Activated B cell treated with CpG ODN at 0.5 μM for 24 hours (primary cell): ENCODE measurements at regions not wholly inside any gene's neighbourhood (a gene's known extent, or its start where the extent isn't known, plus 50 kb on each side); places are given as distances from the start of the nearest gene placed in this dataset.
"Not testable (repeated sequence)": the region's sequence is repeated elsewhere in the genome, so short reads cannot be mapped to it uniquely, and the experiment has no call there.

ENCODE experiments used
- ATAC-seq: fragments of 200-7000 bp; cut with Tn5 transposase; one replicate; pipeline ENCODE4 v1.10.0; 2021; ENCODE audit warnings: low read depth, mild to moderate bottlenecking, moderate library complexity
- CTCF ChIA-PET: fragments of 350-600 bp; sonication (Branson Sonifier 250); formaldehyde crosslinking; loops from one replicate; lab custom pipeline; 2021; ENCODE audit warnings: antibody characterized with exemption; lab: Charles Lee
- POLR2A ChIA-PET: fragments of 350-600 bp; sonication (Branson Sonifier 250); formaldehyde crosslinking; loops from one replicate; lab custom pipeline; 2021; ENCODE audit warnings: antibody characterized with exemption; lab: Charles Lee
- DNase-seq: peaks from one replicate; pipeline ENCODE4 v3.0.0; 2022
- H3K27ac Mint-ChIP-seq: one replicate; pipeline ENCODE4 v1.8.0; 2020; ENCODE audit warnings: mixed read lengths
- H3K27me3 Mint-ChIP-seq: one replicate; pipeline ENCODE4 v1.8.0; 2021; ENCODE audit warnings: mixed read lengths
- H3K36me3 Mint-ChIP-seq: one replicate; pipeline ENCODE4 v1.8.0; 2021; ENCODE audit warnings: low read depth, mixed read lengths
- H3K4me1 Mint-ChIP-seq: one replicate; pipeline ENCODE4 v1.8.0; 2021; ENCODE audit warnings: mixed read lengths
- H3K4me3 Mint-ChIP-seq: one replicate; pipeline ENCODE4 v1.8.0; 2020; ENCODE audit warnings: mild to moderate bottlenecking, mixed read lengths
- H3K9me3 Mint-ChIP-seq: one replicate; pipeline ENCODE4 v1.8.0; 2020; ENCODE audit warnings: mixed read lengths
- CTCF ChIP-seq: fragments of 200-600 bp; IDR thresholded peaks from one replicate; pipeline ENCODE4 v1.8.0; 2022; ENCODE audit warnings: antibody characterized with exemption, mild to moderate bottlenecking
- intact Hi-C: fragments of 100-400 bp; cut with micrococcal nuclease; formaldehyde crosslinking; loops from one replicate; pipeline ENCODE4 v1.15.1; 2024

DNA sequence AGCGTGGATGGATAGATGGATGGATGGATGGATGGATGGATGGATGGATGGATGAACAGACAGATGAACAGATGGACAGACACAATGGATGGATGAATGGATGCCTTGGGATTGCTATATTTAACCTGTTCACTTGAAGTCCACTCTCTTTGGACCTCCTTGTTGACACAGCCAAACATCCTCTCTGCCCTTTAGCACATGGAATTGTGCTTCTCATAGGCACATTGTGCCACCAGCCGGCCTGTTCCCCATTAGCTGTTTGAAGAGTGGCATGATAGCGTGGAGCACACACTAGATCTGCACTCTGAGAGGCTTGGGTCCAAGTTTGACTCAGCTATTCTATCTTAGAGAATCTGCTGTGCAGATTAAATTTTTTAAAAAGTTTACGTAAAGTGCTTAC, 56.9 kb upstream of the GSC start:
- intact Hi-C loops: no loop called here
- H3K9me3 Mint-ChIP-seq: no peaks in the 10 kb centered on the region
- ATAC-seq (no peak), DNase-seq (no peak)
- H3K4me1 Mint-ChIP-seq: no peaks in the 10 kb centered on the region
- no peak overlapping the region for H3K4me3 Mint-ChIP-seq
- H3K36me3 Mint-ChIP-seq: no peaks in the 10 kb centered on the region
- POLR2A ChIA-PET: no interaction called here
- no peak for TF ChIP-seq CTCF
- H3K27ac Mint-ChIP-seq: no peak overlapping the region
- H3K27me3 Mint-ChIP-seq: peaks cover 1% of the 10 kb centered on the region
- CTCF ChIA-PET: no interaction called here

DNA sequence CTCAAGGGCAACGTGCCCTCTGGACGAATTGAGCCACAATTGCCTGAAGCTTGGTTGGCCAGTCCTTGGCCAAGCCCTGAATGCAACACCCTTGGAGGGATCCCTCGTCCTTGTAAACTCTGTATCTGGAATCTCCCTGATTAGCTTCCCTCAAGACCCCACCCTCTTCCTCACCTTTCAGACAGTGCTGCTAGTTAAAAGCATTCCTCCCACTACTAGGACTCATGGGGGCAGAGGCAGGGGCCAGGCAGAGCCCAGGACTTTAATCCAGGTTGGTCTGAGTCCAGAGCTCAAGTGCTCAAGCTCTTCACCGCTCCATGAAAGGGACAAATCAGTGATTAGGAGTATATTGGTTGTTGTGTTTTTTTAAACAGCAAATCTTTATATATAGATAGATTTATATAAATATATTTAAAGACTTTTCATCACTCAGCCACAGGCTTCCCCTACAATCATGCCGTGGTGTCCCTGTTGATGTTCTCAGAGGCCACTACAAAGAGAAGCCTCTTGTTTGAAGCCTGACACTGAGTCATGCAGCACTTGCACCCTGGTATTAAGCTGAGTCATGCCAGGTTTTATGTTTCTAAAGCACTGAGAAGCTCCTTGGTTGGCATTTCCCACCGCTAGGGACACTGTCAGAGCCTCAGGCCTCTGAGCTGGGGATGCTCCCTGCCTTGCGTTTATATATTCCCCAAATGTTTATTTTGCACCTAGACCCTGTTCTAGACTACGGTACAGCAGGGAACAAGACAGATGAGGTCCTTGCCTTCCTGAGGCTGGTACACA, 53.8 kb upstream of the GSC start:
- H3K4me1 Mint-ChIP-seq: no peaks in the 10 kb centered on the region
- no peaks in the 10 kb centered on the region for H3K9me3 Mint-ChIP-seq
- intact Hi-C loops: no loop called here
- ChIA-PET POLR2A (no interaction called here), CTCF (no interaction called here)
- no peak overlapping the region for H3K4me3 Mint-ChIP-seq
- no peak overlapping the region for H3K27ac Mint-ChIP-seq
- H3K27me3 Mint-ChIP-seq: no peaks in the 10 kb centered on the region
- ATAC-seq (no peak), DNase-seq (no peak)
- no peak for TF ChIP-seq CTCF
- H3K36me3 Mint-ChIP-seq: no peaks in the 10 kb centered on the region

- TF ChIP-seq CTCF: no peak
- ChIA-PET POLR2A (no interaction called here), CTCF (no interaction called here)
- Mint-ChIP-seq H3K9me3 (no peaks in the 10 kb centered on the region), H3K27ac (no peak overlapping the region), H3K4me3 (no peak overlapping the region), H3K27me3 (no peaks in the 10 kb centered on the region), H3K4me1 (no peaks in the 10 kb centered on the region), H3K36me3 (no peaks in the 10 kb centered on the region)
- DNase-seq (no peak), ATAC-seq (no peak)
- intact Hi-C loops: no loop called here
Observed at GRCh38 chr14:94821705-94822104, 51.8 kb upstream of the GSC start.

DNA sequence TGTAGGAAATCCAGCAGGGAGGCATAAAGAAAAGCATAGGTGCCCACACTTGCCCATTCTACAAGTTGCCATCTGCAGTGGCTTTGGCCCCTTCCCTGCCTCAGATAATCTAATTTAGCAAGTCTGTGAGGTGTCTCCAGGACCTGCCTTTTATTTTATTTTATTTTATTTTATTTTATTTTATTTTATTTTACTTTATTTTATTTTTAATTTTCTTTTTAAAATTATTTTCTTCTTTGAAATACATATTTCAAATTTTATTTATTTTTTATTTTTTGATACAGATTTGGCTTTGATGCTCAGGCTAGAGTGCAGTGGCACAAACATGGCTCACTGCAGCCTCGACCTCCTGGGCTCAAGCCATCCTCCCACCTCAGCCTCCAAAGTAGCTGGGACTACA, 51.0 kb upstream of the GSC start:
- H3K4me1 Mint-ChIP-seq, H3K36me3 Mint-ChIP-seq, CTCF ChIA-PET, H3K9me3 Mint-ChIP-seq, H3K27ac Mint-ChIP-seq, DNase-seq, POLR2A ChIA-PET, H3K27me3 Mint-ChIP-seq, H3K4me3 Mint-ChIP-seq, ATAC-seq, intact Hi-C loops: not testable (repeated sequence)
